ENCODE measurements at regions not wholly inside any gene's neighbourhood (a gene's known extent, or its start where the extent isn't known, plus 50 kb on each side); places are given as distances from the start of the nearest gene placed in this dataset.
"Not testable (repeated sequence)": the region's sequence is repeated elsewhere in the genome, so short reads cannot be mapped to it uniquely, and the experiment has no call there.

- Histone ChIP-seq H3K27ac (ENCODE audit: low read depth, low read length) (no peak overlapping the region), H3K4me1 (ENCODE audit: control insufficient read depth, insufficient read depth, low read length, unreplicated experiment) (peaks cover 9% of the 10 kb centered on the region), H3K27me3 (ENCODE audit: insufficient read depth, low read length) (no peaks in the 10 kb centered on the region), H3K79me2 (ENCODE audit: control insufficient read depth, insufficient read depth, low read length, unreplicated experiment) (no peaks in the 10 kb centered on the region), H3K36me3 (ENCODE audit: insufficient read depth, low read length) (no peaks in the 10 kb centered on the region), H3K4me3 (ENCODE audit: low read depth, low read length) (no peak overlapping the region), H2AFZ (ENCODE audit: low read length, unreplicated experiment) (no peak overlapping the region)
These were observed 68.8 kb upstream of the CDC42EP3 start for GRCh38 chr2:37740164-37740739.

- H2AFZ ChIP-seq (ENCODE audit: low read length, unreplicated experiment) = peak overlapping the region; percentile 47
These were observed 70.8 kb upstream of the CDC42EP3 start for GRCh38 chr2:37742286-37742685.

GRCh38 chr2:37744010-37744409 lies 72.6 kb upstream of the CDC42EP3 start:
- Histone ChIP-seq H3K36me3 (ENCODE audit: insufficient read depth, low read length) (no peaks in the 10 kb centered on the region), H3K27me3 (ENCODE audit: insufficient read depth, low read length) (no peaks in the 10 kb centered on the region), H2AFZ (ENCODE audit: low read length, unreplicated experiment) (no peak overlapping the region), H3K4me3 (ENCODE audit: low read depth, low read length) (no peak overlapping the region), H3K4me1 (ENCODE audit: control insufficient read depth, insufficient read depth, low read length, unreplicated experiment) (no peaks in the 10 kb centered on the region), H3K27ac (ENCODE audit: low read depth, low read length) (no peak overlapping the region), H3K79me2 (ENCODE audit: control insufficient read depth, insufficient read depth, low read length, unreplicated experiment) (no peaks in the 10 kb centered on the region)

More at GRCh38 chr2:37742286-37742685, 70.8 kb upstream of the CDC42EP3 start:
- Histone ChIP-seq H3K79me2 (ENCODE audit: control insufficient read depth, insufficient read depth, low read length, unreplicated experiment) (no peaks in the 10 kb centered on the region), H3K36me3 (ENCODE audit: insufficient read depth, low read length) (no peaks in the 10 kb centered on the region), H3K4me3 (ENCODE audit: low read depth, low read length) (no peak overlapping the region), H3K27me3 (ENCODE audit: insufficient read depth, low read length) (no peaks in the 10 kb centered on the region), H3K4me1 (ENCODE audit: control insufficient read depth, insufficient read depth, low read length, unreplicated experiment) (no peaks in the 10 kb centered on the region), H3K27ac (ENCODE audit: low read depth, low read length) (no peak overlapping the region; the same call in 1 of the 2 replicates)

GRCh38 chr2:37744961-37745360 lies 73.5 kb upstream of the CDC42EP3 start:
- H3K4me1 ChIP-seq (ENCODE audit: control insufficient read depth, insufficient read depth, low read length, unreplicated experiment); H2AFZ ChIP-seq (ENCODE audit: low read length, unreplicated experiment); H3K79me2 ChIP-seq (ENCODE audit: control insufficient read depth, insufficient read depth, low read length, unreplicated experiment); H3K27me3 ChIP-seq (ENCODE audit: insufficient read depth, low read length); H3K36me3 ChIP-seq (ENCODE audit: insufficient read depth, low read length); H3K27ac ChIP-seq (ENCODE audit: low read depth, low read length); H3K4me3 ChIP-seq (ENCODE audit: low read depth, low read length): not testable (repeated sequence)

GRCh38 chr2:37746011-37746410 lies 74.6 kb upstream of the CDC42EP3 start:
- not testable (repeated sequence) for H3K27ac ChIP-seq (ENCODE audit: low read depth, low read length); H2AFZ ChIP-seq (ENCODE audit: low read length, unreplicated experiment); H3K4me1 ChIP-seq (ENCODE audit: control insufficient read depth, insufficient read depth, low read length, unreplicated experiment); H3K79me2 ChIP-seq (ENCODE audit: control insufficient read depth, insufficient read depth, low read length, unreplicated experiment); H3K4me3 ChIP-seq (ENCODE audit: low read depth, low read length); H3K27me3 ChIP-seq (ENCODE audit: insufficient read depth, low read length); H3K36me3 ChIP-seq (ENCODE audit: insufficient read depth, low read length)

GRCh38 chr2:37746883-37747282 lies 75.4 kb upstream of the CDC42EP3 start:
- H3K27me3 ChIP-seq (ENCODE audit: insufficient read depth, low read length) = no peaks in the 10 kb centered on the region
- H3K4me3 ChIP-seq (ENCODE audit: low read depth, low read length) = no peak overlapping the region
- H2AFZ ChIP-seq (ENCODE audit: low read length, unreplicated experiment) = no peak overlapping the region
- no peaks in the 10 kb centered on the region for H3K4me1 ChIP-seq (ENCODE audit: control insufficient read depth, insufficient read depth, low read length, unreplicated experiment)
- no peaks in the 10 kb centered on the region for H3K79me2 ChIP-seq (ENCODE audit: control insufficient read depth, insufficient read depth, low read length, unreplicated experiment)
- no peaks in the 10 kb centered on the region for H3K36me3 ChIP-seq (ENCODE audit: insufficient read depth, low read length)
- H3K27ac ChIP-seq (ENCODE audit: low read depth, low read length) = no peak overlapping the region

- Histone ChIP-seq H3K27ac (ENCODE audit: low read depth, low read length) (no peak overlapping the region), H3K36me3 (ENCODE audit: insufficient read depth, low read length) (no peaks in the 10 kb centered on the region), H3K4me1 (ENCODE audit: control insufficient read depth, insufficient read depth, low read length, unreplicated experiment) (no peaks in the 10 kb centered on the region), H3K79me2 (ENCODE audit: control insufficient read depth, insufficient read depth, low read length, unreplicated experiment) (no peaks in the 10 kb centered on the region), H2AFZ (ENCODE audit: low read length, unreplicated experiment) (no peak overlapping the region), H3K4me3 (ENCODE audit: low read depth, low read length) (no peak overlapping the region), H3K27me3 (ENCODE audit: insufficient read depth, low read length) (no peaks in the 10 kb centered on the region)
These were observed 77.1 kb upstream of the CDC42EP3 start for GRCh38 chr2:37748541-37748940.

- not testable (repeated sequence) for H2AFZ ChIP-seq (ENCODE audit: low read length, unreplicated experiment); H3K4me3 ChIP-seq (ENCODE audit: low read depth, low read length); H3K27me3 ChIP-seq (ENCODE audit: insufficient read depth, low read length); H3K36me3 ChIP-seq (ENCODE audit: insufficient read depth, low read length); H3K4me1 ChIP-seq (ENCODE audit: control insufficient read depth, insufficient read depth, low read length, unreplicated experiment); H3K27ac ChIP-seq (ENCODE audit: low read depth, low read length); H3K79me2 ChIP-seq (ENCODE audit: control insufficient read depth, insufficient read depth, low read length, unreplicated experiment)
These were observed 78.8 kb upstream of the CDC42EP3 start for GRCh38 chr2:37750286-37750685.

- H3K79me2 ChIP-seq (ENCODE audit: control insufficient read depth, insufficient read depth, low read length, unreplicated experiment) = no peaks in the 10 kb centered on the region
- H2AFZ ChIP-seq (ENCODE audit: low read length, unreplicated experiment) = no peak overlapping the region
These were observed 81.3 kb upstream of the CDC42EP3 start for GRCh38 chr2:37752766-37753165.

GRCh38 chr2:37753758-37754157 lies 82.3 kb upstream of the CDC42EP3 start:
- no peaks in the 10 kb centered on the region for H3K27me3 ChIP-seq (ENCODE audit: insufficient read depth, low read length)
- H3K4me1 ChIP-seq (ENCODE audit: control insufficient read depth, insufficient read depth, low read length, unreplicated experiment) = no peaks in the 10 kb centered on the region
- H3K36me3 ChIP-seq (ENCODE audit: insufficient read depth, low read length) = no peaks in the 10 kb centered on the region
- H3K27ac ChIP-seq (ENCODE audit: low read depth, low read length) = no peak overlapping the region
- no peak overlapping the region for H2AFZ ChIP-seq (ENCODE audit: low read length, unreplicated experiment)
- H3K4me3 ChIP-seq (ENCODE audit: low read depth, low read length) = no peak overlapping the region
- no peaks in the 10 kb centered on the region for H3K79me2 ChIP-seq (ENCODE audit: control insufficient read depth, insufficient read depth, low read length, unreplicated experiment)

More at GRCh38 chr2:37752766-37753165, 81.3 kb upstream of the CDC42EP3 start:
- Histone ChIP-seq H3K27me3 (ENCODE audit: insufficient read depth, low read length) (no peaks in the 10 kb centered on the region), H3K27ac (ENCODE audit: low read depth, low read length) (no peak overlapping the region), H3K4me3 (ENCODE audit: low read depth, low read length) (no peak overlapping the region), H3K4me1 (ENCODE audit: control insufficient read depth, insufficient read depth, low read length, unreplicated experiment) (no peaks in the 10 kb centered on the region), H3K36me3 (ENCODE audit: insufficient read depth, low read length) (no peaks in the 10 kb centered on the region)

GRCh38 chr2:37755961-37756559 lies 84.6 kb upstream of the CDC42EP3 start:
- H3K27me3 ChIP-seq (ENCODE audit: insufficient read depth, low read length); H3K4me1 ChIP-seq (ENCODE audit: control insufficient read depth, insufficient read depth, low read length, unreplicated experiment); H3K4me3 ChIP-seq (ENCODE audit: low read depth, low read length); H3K27ac ChIP-seq (ENCODE audit: low read depth, low read length); H3K79me2 ChIP-seq (ENCODE audit: control insufficient read depth, insufficient read depth, low read length, unreplicated experiment); H2AFZ ChIP-seq (ENCODE audit: low read length, unreplicated experiment); H3K36me3 ChIP-seq (ENCODE audit: insufficient read depth, low read length): not testable (repeated sequence)

Measured in ACC112 (cell line).